Panc1 (cell line): ENCODE measurements at regions not wholly inside any gene's neighbourhood (a gene's known extent, or its start where the extent isn't known, plus 50 kb on each side); places are given as distances from the start of the nearest gene placed in this dataset.

ENCODE experiments used
- ATAC-seq: fragments of 200-7000 bp; cut with Tn5 transposase; 2 replicates; pipeline ENCODE4 v1.9.1; 2020; ENCODE audit warnings: mild to moderate bottlenecking, moderate library complexity
- BruUV-seq: library from RNA; stranded (reverse); fragments of 400-500 nt; replicated peaks from 2 replicates; lab custom pipeline; 2021; lab: Mats Ljungman, UMichigan
- CTCF ChIA-PET: fragments of 300-600 bp; sonication (Branson Sonifier 250); formaldehyde crosslinking; loops from one replicate; lab custom pipeline; 2022; ENCODE audit warnings: antibody characterized with exemption; lab: Charles Lee
- POLR2A ChIA-PET: fragments of 300-600 bp; sonication (Branson Sonifier 250); formaldehyde crosslinking; loops from one replicate; lab custom pipeline; 2022; ENCODE audit warnings: antibody characterized with exemption; lab: Charles Lee
- DNase-seq: peaks from one replicate; pipeline ENCODE4 v3.0.0-alpha.2; 2010; ENCODE audit warnings: low read depth, low spot score
- H3K27ac ChIP-seq: 2 replicates; pipeline ENCODE4 v1.5.1; 2011; ENCODE audit warnings: mild to moderate bottlenecking, low read length, inconsistent platforms
- H3K27me3 ChIP-seq: fragments of 200-500 bp; sonication (Bioruptor generic); 2 replicates; pipeline ENCODE4 v1.6.0; 2014; ENCODE audit warnings: low read length, inconsistent platforms; ENCODE audit not compliant: control insufficient read depth, insufficient read depth
- H3K36me3 ChIP-seq: fragments of 200-500 bp; sonication (Bioruptor generic); 2 replicates; pipeline ENCODE4 v1.5.1; 2014; ENCODE audit warnings: inconsistent platforms, mild to moderate bottlenecking, low read length, moderate library complexity; ENCODE audit not compliant: control insufficient read depth, insufficient read depth
- H3K4me1 ChIP-seq: 2 replicates; pipeline ENCODE4 v1.5.1; 2011; ENCODE audit warnings: inconsistent platforms, mild to moderate bottlenecking, low read length, moderate library complexity; ENCODE audit not compliant: control insufficient read depth, insufficient read depth
- H3K4me3 ChIP-seq, 2 experiments: 2 replicates each; pipeline ENCODE4 v1.5.1; 2011 to 2012; ENCODE audit warnings: low read depth in 2 of 2, low read length in 2 of 2, mild to moderate bottlenecking in 2 of 2, inconsistent platforms in 1 of 2, moderate library complexity in 1 of 2
- H3K9me3 ChIP-seq: fragments of 200-500 bp; sonication (Bioruptor generic); 2 replicates; pipeline ENCODE4 v1.5.1; 2014; ENCODE audit warnings: low read depth, mild to moderate bottlenecking, inconsistent platforms, low read length, moderate library complexity; ENCODE audit not compliant: control insufficient read depth, insufficient read depth
- POLR2AphosphoS5 ChIP-seq: IDR thresholded peaks from 2 replicates; pipeline ENCODE4 v1.6.1; 2012; ENCODE audit warnings: mild to moderate bottlenecking, low read depth, low read length, moderate library complexity
- REST ChIP-seq, 2 experiments: IDR thresholded peaks; 2 replicates each; pipeline ENCODE4 v1.6.1; 2011 to 2012; ENCODE audit warnings: low read depth in 2 of 2, control low read depth in 1 of 2, low read length in 1 of 2, mild to moderate bottlenecking in 1 of 2, moderate library complexity in 1 of 2; ENCODE audit not compliant: insufficient read depth in 1 of 2
- SIN3A ChIP-seq: IDR thresholded peaks from 2 replicates; pipeline ENCODE4 v1.6.1; 2012; ENCODE audit warnings: low read depth, mild to moderate bottlenecking, low read length, moderate library complexity, borderline replicate concordance; ENCODE audit not compliant: insufficient read depth
- TCF7L2 ChIP-seq: IDR thresholded peaks from 2 replicates; pipeline ENCODE4 v1.6.1; 2011; ENCODE audit warnings: mild to moderate bottlenecking, low read depth, low read length, inconsistent platforms
- in situ Hi-C: cut with HindIII; loops from 2 replicates; pipeline ENCODE4 v1.10.0; 2016; ENCODE audit warnings: low sequenced_read_pairs, low pct_unique_long_range_greater_than_20kb
- intact Hi-C: fragments of 100-400 bp; cut with micrococcal nuclease; formaldehyde crosslinking; loops from one replicate; pipeline ENCODE4 v1.10.0; 2022; ENCODE audit not compliant: unreplicated experiment
- TF ChIP-seq, protein P1 (sequence below): fragments of 450-650 bp; IDR thresholded peaks from 2 replicates; pipeline ENCODE4 v1.5.1; 2017; ENCODE audit warnings: mild to moderate bottlenecking

- no peak overlapping the region for H3K4me3 ChIP-seq
- H3K27ac ChIP-seq: no peak overlapping the region
- no peak for TF ChIP-seq REST (IDR thresholded peaks at IDR 0.05; ENCODE audit: insufficient read depth in 1 of 2, low read depth in 2 of 2, low read length in 1 of 2)
- no peak for TF ChIP-seq POLR2AphosphoS5
- no peak for TF ChIP-seq TCF7L2
- TF ChIP-seq, protein P1, sequence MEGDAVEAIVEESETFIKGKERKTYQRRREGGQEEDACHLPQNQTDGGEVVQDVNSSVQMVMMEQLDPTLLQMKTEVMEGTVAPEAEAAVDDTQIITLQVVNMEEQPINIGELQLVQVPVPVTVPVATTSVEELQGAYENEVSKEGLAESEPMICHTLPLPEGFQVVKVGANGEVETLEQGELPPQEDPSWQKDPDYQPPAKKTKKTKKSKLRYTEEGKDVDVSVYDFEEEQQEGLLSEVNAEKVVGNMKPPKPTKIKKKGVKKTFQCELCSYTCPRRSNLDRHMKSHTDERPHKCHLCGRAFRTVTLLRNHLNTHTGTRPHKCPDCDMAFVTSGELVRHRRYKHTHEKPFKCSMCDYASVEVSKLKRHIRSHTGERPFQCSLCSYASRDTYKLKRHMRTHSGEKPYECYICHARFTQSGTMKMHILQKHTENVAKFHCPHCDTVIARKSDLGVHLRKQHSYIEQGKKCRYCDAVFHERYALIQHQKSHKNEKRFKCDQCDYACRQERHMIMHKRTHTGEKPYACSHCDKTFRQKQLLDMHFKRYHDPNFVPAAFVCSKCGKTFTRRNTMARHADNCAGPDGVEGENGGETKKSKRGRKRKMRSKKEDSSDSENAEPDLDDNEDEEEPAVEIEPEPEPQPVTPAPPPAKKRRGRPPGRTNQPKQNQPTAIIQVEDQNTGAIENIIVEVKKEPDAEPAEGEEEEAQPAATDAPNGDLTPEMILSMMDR: no peak
- no peak for TF ChIP-seq SIN3A
- H3K9me3 ChIP-seq: no peaks in the 10 kb centered on the region
- intact Hi-C loops: loop anchor here (1.0 kb wide), 1 partner anchor 32 kb away; no protein-coding TSS in a partner anchor
- no TSS peak for BruUV-seq
- ChIA-PET POLR2A (no interaction called here), CTCF (no interaction called here)
- no peaks in the 10 kb centered on the region for H3K27me3 ChIP-seq
- DNase-seq: no peak
- no peak for ATAC-seq
- in situ Hi-C loops: no loop called here
- H3K4me1 ChIP-seq: no peaks in the 10 kb centered on the region
- H3K36me3 ChIP-seq: no peaks in the 10 kb centered on the region
Observed at GRCh38 chr11:104781719-104782376, 116.4 kb downstream of the CASP12 start.

GRCh38 chr11:104781037-104781436 is 117.2 kb downstream of the CASP12 start:
- no peak for ATAC-seq
- intact Hi-C loops: no loop called here
- CTCF ChIA-PET: interaction anchor here (0.6 kb wide), 1 partner anchor 805 kb away, joined by 3 read pairs; no protein-coding TSS in a partner anchor

More at GRCh38 chr11:104781037-104781436, 117.2 kb downstream of the CASP12 start:
- TF ChIP-seq REST (IDR thresholded peaks at IDR 0.05; ENCODE audit: insufficient read depth in 1 of 2, low read depth in 2 of 2, low read length in 1 of 2): no peak
- no peak for TF ChIP-seq SIN3A
- TF ChIP-seq, protein P1: no peak
- no peak for TF ChIP-seq TCF7L2
- no peak for TF ChIP-seq POLR2AphosphoS5
- POLR2A ChIA-PET: no interaction called here
- no peaks in the 10 kb centered on the region for H3K9me3 ChIP-seq
- in situ Hi-C loops: no loop called here
- DNase-seq: no peak
- BruUV-seq: no TSS peak
- H3K27me3 ChIP-seq: no peaks in the 10 kb centered on the region
- H3K27ac ChIP-seq: no peak overlapping the region
- H3K4me1 ChIP-seq: no peaks in the 10 kb centered on the region
- H3K4me3 ChIP-seq: no peak overlapping the region
- no peaks in the 10 kb centered on the region for H3K36me3 ChIP-seq
